Nephron (organoid): ENCODE measurements at regions not wholly inside any gene's neighbourhood (a gene's known extent, or its start where the extent isn't known, plus 50 kb on each side); places are given as distances from the start of the nearest gene placed in this dataset.

ENCODE experiments used
- H3K27ac Mint-ChIP-seq, 3 experiments: 2 replicates each; pipeline ENCODE4 v1.8.0; 2020; ENCODE audit warnings: mixed read lengths in 3 of 3, mild to moderate bottlenecking in 2 of 3, moderate library complexity in 1 of 3
- H3K27me3 Mint-ChIP-seq: 2 replicates; pipeline ENCODE4 v1.8.0; 2021; ENCODE audit warnings: low read depth, mild to moderate bottlenecking, moderate library complexity, mixed read lengths
- H3K36me3 Mint-ChIP-seq: 2 replicates; pipeline ENCODE4 v1.8.0; 2020; ENCODE audit warnings: low read depth, mixed read lengths
- H3K4me1 Mint-ChIP-seq: 2 replicates; pipeline ENCODE4 v1.8.0; 2020; ENCODE audit warnings: mixed read lengths
- H3K4me3 Mint-ChIP-seq, 3 experiments: 2 replicates each; pipeline ENCODE4 v1.8.0; 2020; ENCODE audit warnings: mild to moderate bottlenecking in 3 of 3, mixed read lengths in 3 of 3, moderate library complexity in 2 of 3
- H3K9me3 Mint-ChIP-seq: 2 replicates; pipeline ENCODE4 v1.8.0; 2020; ENCODE audit warnings: mixed read lengths
- TF ChIP-seq, protein P1 (sequence below), 3 experiments: fragments of 200-600 bp; sonication (generic); IDR thresholded peaks; one replicate each; pipeline ENCODE4 v1.5.0; 2021; ENCODE audit warnings: antibody characterized with exemption in 3 of 3; ENCODE audit not compliant: unreplicated experiment in 3 of 3

- H3K36me3 Mint-ChIP-seq, result no peaks in the 10 kb centered on the region
- no peaks in the 10 kb centered on the region for H3K4me1 Mint-ChIP-seq
- H3K4me3 Mint-ChIP-seq, result no peak overlapping the region
- no peak overlapping the region for H3K27ac Mint-ChIP-seq
- no peaks in the 10 kb centered on the region for H3K27me3 Mint-ChIP-seq
- TF ChIP-seq, protein P1, sequence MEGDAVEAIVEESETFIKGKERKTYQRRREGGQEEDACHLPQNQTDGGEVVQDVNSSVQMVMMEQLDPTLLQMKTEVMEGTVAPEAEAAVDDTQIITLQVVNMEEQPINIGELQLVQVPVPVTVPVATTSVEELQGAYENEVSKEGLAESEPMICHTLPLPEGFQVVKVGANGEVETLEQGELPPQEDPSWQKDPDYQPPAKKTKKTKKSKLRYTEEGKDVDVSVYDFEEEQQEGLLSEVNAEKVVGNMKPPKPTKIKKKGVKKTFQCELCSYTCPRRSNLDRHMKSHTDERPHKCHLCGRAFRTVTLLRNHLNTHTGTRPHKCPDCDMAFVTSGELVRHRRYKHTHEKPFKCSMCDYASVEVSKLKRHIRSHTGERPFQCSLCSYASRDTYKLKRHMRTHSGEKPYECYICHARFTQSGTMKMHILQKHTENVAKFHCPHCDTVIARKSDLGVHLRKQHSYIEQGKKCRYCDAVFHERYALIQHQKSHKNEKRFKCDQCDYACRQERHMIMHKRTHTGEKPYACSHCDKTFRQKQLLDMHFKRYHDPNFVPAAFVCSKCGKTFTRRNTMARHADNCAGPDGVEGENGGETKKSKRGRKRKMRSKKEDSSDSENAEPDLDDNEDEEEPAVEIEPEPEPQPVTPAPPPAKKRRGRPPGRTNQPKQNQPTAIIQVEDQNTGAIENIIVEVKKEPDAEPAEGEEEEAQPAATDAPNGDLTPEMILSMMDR (IDR thresholded peaks at IDR 0.05; ENCODE audit: unreplicated experiment in 3 of 3), result no peak
- peaks cover 7% of the 10 kb centered on the region for H3K9me3 Mint-ChIP-seq
Measured at GRCh38 chr5:133775584-133776304, 163.4 kb upstream of the FSTL4 start.

DNA sequence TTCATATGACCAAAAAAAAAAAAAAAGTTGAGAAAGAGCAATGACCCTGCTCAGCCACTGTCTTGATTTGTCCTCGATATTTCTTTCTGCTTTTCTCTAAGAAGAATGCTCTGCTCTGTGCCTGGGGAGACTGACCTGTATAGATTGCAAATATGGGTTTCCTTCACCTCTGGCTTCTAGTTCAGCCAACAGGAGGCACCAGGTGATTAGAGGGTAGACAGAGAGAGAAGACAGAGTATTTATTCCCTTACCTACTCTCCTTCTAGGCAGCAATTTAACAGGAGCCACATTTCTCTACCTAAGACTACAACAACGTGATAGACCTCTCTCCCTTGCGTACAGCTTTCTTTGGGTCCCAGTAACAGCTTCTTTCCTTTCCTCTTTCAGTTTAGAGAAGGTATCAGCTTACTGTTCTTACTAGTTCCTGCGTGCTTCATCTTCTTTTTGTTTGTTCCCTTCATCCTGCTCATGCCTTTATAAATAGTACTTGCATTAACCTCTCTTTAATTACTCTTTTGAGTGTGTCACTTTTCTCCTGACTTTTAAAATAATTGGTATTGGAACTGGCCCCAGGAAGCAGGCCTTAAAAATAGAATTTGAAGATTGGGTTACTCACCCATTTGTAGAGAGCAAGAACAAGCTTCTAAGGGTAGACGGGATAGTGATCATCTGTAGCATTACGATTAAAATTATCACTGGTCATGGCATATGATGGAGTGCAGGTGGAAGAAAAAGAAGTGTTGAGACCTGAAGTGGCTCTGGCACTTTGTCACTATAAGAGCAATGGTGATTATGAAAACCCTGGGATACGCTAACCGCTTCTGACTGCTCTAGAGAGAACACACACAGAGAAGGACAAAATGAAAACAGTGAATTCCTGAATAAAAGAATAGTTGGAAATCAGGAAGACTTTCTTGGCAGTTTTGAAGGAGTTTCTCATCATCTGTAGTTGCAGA lies 161.2 kb upstream of the FSTL4 start:
- Mint-ChIP-seq H3K27ac (no peak overlapping the region), H3K36me3 (no peaks in the 10 kb centered on the region), H3K4me1 (no peaks in the 10 kb centered on the region), H3K9me3 (peaks cover 12% of the 10 kb centered on the region), H3K4me3 (no peak overlapping the region), H3K27me3 (peaks cover 2% of the 10 kb centered on the region)
- TF ChIP-seq, protein P1 (IDR thresholded peaks at IDR 0.05; ENCODE audit: unreplicated experiment in 3 of 3), result no peak

GRCh38 chr5:133769842-133770241 lies 157.5 kb upstream of the FSTL4 start:
- Mint-ChIP-seq H3K27me3 (peaks cover 22% of the 10 kb centered on the region), H3K4me1 (no peaks in the 10 kb centered on the region), H3K4me3 (no peak overlapping the region), H3K9me3 (peaks cover 12% of the 10 kb centered on the region), H3K36me3 (no peaks in the 10 kb centered on the region), H3K27ac (no peak overlapping the region)
- TF ChIP-seq, protein P1 (IDR thresholded peaks at IDR 0.05; ENCODE audit: unreplicated experiment in 3 of 3), result no peak

DNA sequence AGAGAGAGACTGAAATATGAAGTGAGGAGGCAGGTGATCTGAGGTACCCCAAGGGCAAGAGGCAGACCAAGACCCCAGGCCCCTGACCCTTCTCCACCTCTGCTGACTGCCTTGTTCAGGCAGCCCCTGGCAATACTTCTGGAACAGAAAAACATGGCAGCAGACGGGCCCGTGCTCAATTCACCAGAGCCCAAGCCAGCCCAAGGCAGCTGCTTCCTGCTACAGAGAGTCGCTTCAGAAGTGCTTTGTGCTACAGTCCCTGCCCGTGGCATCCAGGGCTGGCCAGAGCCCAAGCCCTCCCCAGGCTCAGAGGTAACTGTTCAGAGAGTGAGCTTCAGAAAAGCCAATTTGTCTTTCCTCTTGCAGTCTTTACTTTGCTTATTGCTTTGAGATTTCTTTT lies 151.4 kb upstream of the FSTL4 start:
- H3K9me3 Mint-ChIP-seq, result no peaks in the 10 kb centered on the region
- H3K36me3 Mint-ChIP-seq, result no peaks in the 10 kb centered on the region
- H3K27ac Mint-ChIP-seq, result no peak overlapping the region
- TF ChIP-seq, protein P1 (IDR thresholded peaks at IDR 0.05; ENCODE audit: unreplicated experiment in 3 of 3), result no peak
- no peak overlapping the region for H3K4me3 Mint-ChIP-seq
- H3K4me1 Mint-ChIP-seq, result no peaks in the 10 kb centered on the region
- peaks cover 31% of the 10 kb centered on the region for H3K27me3 Mint-ChIP-seq

DNA sequence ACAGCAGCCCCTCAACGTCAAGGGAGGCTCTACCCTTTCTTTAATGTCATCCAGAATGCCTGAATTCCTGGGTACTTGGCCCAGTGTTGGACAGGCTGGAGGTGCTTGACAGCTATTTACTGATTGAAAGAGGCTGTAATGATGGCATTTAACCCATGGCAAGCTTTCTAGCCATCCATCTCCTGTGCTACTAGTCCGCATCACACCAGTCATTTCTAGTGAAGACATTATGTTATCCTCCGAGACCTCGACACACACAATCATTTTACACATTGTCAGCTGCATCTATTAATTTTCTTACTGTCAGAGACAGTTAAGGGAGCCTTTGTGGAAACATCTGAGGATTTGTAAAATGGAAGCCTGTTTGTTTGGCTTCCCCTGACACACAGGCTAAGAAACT lies 149.3 kb upstream of the FSTL4 start:
- TF ChIP-seq, protein P1 (IDR thresholded peaks at IDR 0.05; ENCODE audit: unreplicated experiment in 3 of 3), result no peak
- H3K36me3 Mint-ChIP-seq, result no peaks in the 10 kb centered on the region
- peaks cover 19% of the 10 kb centered on the region for H3K27me3 Mint-ChIP-seq
- H3K4me3 Mint-ChIP-seq, result no peak overlapping the region
- no peaks in the 10 kb centered on the region for H3K9me3 Mint-ChIP-seq
- peaks cover 8% of the 10 kb centered on the region for H3K4me1 Mint-ChIP-seq
- no peak overlapping the region for H3K27ac Mint-ChIP-seq
